ENCODE measurements at regions not wholly inside any gene's neighbourhood (a gene's known extent, or its start where the extent isn't known, plus 50 kb on each side); places are given as distances from the start of the nearest gene placed in this dataset.

- TF ChIP-seq CTCF (IDR thresholded peaks at IDR 0.05) (no peak), POLR2A (IDR thresholded peaks at IDR 0.05) (no peak)
These were observed 51.5 kb upstream of the CTAGE1 start for GRCh38 chr18:22469061-22469734.

Data from body of pancreas (tissue), 4 donors.